GM23248 (cell line): ENCODE measurements at regions not wholly inside any gene's neighbourhood (a gene's known extent, or its start where the extent isn't known, plus 50 kb on each side); places are given as distances from the start of the nearest gene placed in this dataset.

Source experiments
- EZH2 ChIP-seq: fragments of 200-600 bp; sonication (generic); IDR thresholded peaks from 2 replicates; pipeline ENCODE4 v1.6.1; 2018; ENCODE audit warnings: antibody characterized with exemption, mild to moderate bottlenecking; ENCODE audit not compliant: insufficient read depth, poor library complexity, severe bottlenecking
- EZH2phosphoT487 ChIP-seq: fragments of 200-600 bp; sonication (generic); IDR thresholded peaks from 2 replicates; pipeline ENCODE4 v1.6.1; 2018; ENCODE audit warnings: antibody characterized with exemption, moderate library complexity, mild to moderate bottlenecking, low read depth; ENCODE audit not compliant: insufficient read depth

GRCh38 chr9:135249191-135249590 lies 161.7 kb downstream of the OLFM1 start:
- no peak for TF ChIP-seq EZH2
- no peak for TF ChIP-seq EZH2phosphoT487
